Thyroid gland (tissue), 4 donors: ENCODE measurements at regions not wholly inside any gene's neighbourhood (a gene's known extent, or its start where the extent isn't known, plus 50 kb on each side); places are given as distances from the start of the nearest gene placed in this dataset.
"Not testable (repeated sequence)": the region's sequence is repeated elsewhere in the genome, so short reads cannot be mapped to it uniquely, and the experiment has no call there.

Source experiments
- DNase-seq, 2 donors: peaks; one replicate each; pipeline ENCODE4 v3.0.0-alpha.2; 2019
- H3K27ac ChIP-seq, 3 donors: fragments of 200-600 bp; sonication (generic); 1 replicate in 2 of 3; 2 replicates in 1 of 3; pipeline ENCODE4 v1.5.1; 2016 to 2019; ENCODE audit warnings: mild to moderate bottlenecking in 1 of 3, moderate library complexity in 1 of 3
- H3K27me3 ChIP-seq: fragments of 200-600 bp; sonication (generic); one replicate; pipeline ENCODE4 v1.5.1; 2019
- H3K36me3 ChIP-seq, 2 donors: fragments of 200-600 bp; sonication (generic); one replicate each; pipeline ENCODE4 v1.5.1; 2016 to 2019
- H3K4me1 ChIP-seq, 2 donors: fragments of 200-600 bp; sonication (generic); one replicate each; pipeline ENCODE4 v1.5.1; 2017 to 2019
- H3K4me3 ChIP-seq, 3 donors: fragments of 200-600 bp; sonication (generic); replicated peaks in 1 of 3; 1 replicate in 2 of 3; 2 replicates in 1 of 3; pipeline ENCODE4 v1.5.1; 2016; ENCODE audit warnings: mild to moderate bottlenecking in 1 of 3
- H3K9me3 ChIP-seq: fragments of 200-600 bp; sonication (generic); one replicate; pipeline ENCODE4 v1.5.1; 2017
- CTCF ChIP-seq, 6 experiments: fragments of 200-600 bp in 3 of 6; fragments of 450-650 bp in 3 of 6; sonication (generic) in 3 of 6; IDR thresholded peaks; one replicate each; pipeline ENCODE4 v1.5.1; 2016 to 2019; ENCODE audit warnings: antibody characterized with exemption in 6 of 6, mild to moderate bottlenecking in 2 of 6, inconsistent platforms in 1 of 6, moderate library complexity in 1 of 6
- POLR2A ChIP-seq, 2 donors: fragments of 450-650 bp; IDR thresholded peaks; one replicate each; pipeline ENCODE4 v1.6.1; 2017; ENCODE audit warnings: antibody characterized with exemption in 2 of 2, mild to moderate bottlenecking in 2 of 2, moderate library complexity in 1 of 2
- WGBS, 2 donors: methylation state at CpG; one replicate each; pipeline ENCODE4 v1.1.5; 2017; 5-methylcytosine and 5-hydroxymethylcytosine counted together
- intact Hi-C: fragments of 100-400 bp; cut with DNase I; formaldehyde crosslinking; loops from one replicate; pipeline ENCODE4 v1.15.1; 2023

DNA sequence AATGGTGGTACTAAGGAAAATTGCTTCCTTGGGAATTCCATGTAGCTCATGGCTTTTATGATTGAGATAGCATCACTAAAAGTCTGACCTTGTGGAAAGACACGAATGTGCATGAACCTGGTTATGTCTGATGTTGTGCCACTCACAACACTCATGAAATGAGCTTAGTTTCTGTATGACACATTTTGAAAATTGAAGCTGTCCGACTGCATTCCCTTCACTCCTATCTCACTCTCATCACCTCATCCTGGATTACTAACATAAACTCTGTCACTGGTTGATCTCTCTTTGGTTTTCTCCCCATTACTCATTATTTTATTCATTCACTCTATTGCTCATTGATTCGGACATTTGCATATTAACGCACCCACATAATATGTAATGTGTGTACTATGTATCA, 190.0 kb upstream of the VWC2 start:
- Histone ChIP-seq H3K4me1 (no peaks in the 10 kb centered on the region), H3K9me3 (no peaks in the 10 kb centered on the region), H3K27me3 (no peaks in the 10 kb centered on the region), H3K27ac (no peak overlapping the region), H3K4me3 (no peak overlapping the region), H3K36me3 (no peaks in the 10 kb centered on the region)
- no peak for DNase-seq
- TF ChIP-seq POLR2A (IDR thresholded peaks at IDR 0.05) (no peak), CTCF (IDR thresholded peaks at IDR 0.05) (no peak)
- WGBS, 2 donors = 91 to 93% methylated on average over 4 of the region's 4 CpGs
- intact Hi-C loops = no loop called here

DNA sequence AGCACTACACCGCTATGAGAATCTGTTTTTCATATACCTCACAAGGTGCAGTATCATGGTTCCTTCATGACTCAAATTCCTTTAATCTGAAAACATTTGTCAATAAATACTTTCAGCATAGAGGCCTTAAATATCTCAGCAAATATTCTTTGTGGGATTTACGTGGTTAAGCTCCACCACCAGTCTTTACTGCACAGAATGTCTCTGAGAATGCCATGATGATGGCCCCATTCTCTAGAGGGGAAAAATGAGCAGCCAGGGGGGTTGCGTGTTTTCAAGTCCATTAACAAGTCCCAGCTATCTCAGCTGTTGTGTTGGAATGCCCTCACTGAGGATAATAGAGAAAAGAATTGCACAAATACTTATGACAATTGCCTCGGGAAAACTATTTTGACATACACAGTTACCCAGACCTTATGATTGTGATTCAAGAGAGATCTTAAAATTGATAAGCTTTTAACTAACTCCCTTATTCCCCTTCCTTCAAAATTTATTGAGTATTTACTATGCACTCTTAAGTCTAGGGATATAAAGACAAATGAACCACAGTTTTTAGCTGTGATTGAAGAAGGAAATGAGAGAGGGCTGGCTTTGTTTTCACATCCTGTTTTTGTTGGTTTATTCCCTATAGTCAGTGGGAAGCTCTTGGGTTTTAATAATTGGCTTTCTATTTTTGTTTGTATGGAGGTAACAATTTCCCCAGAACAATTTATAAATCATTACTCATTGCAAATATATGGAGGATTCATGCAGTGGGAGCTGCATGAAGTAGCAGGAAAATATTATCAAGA, 176.5 kb upstream of the VWC2 start:
- intact Hi-C loops = no loop called here
- no peak for TF ChIP-seq CTCF (IDR thresholded peaks at IDR 0.05)
- no peak for TF ChIP-seq POLR2A (IDR thresholded peaks at IDR 0.05)
- H3K27me3 ChIP-seq = no peaks in the 10 kb centered on the region

GRCh38 chr7:49597805-49598204, 175.6 kb upstream of the VWC2 start:
- Histone ChIP-seq H3K27ac (no peak overlapping the region), H3K9me3 (no peaks in the 10 kb centered on the region), H3K27me3 (no peaks in the 10 kb centered on the region), H3K4me3 (no peak overlapping the region), H3K36me3 (no peaks in the 10 kb centered on the region), H3K4me1 (no peaks in the 10 kb centered on the region)
- 52 to 65% methylated on average over 3 of the region's 3 CpGs for WGBS, 2 donors
- no peak for DNase-seq
- TF ChIP-seq CTCF (IDR thresholded peaks at IDR 0.05) (no peak), POLR2A (IDR thresholded peaks at IDR 0.05) (no peak)
- intact Hi-C loops = no loop called here

More for the DNA sequence above, 176.5 kb upstream of the VWC2 start:
- H3K9me3 ChIP-seq = no peaks in the 10 kb centered on the region
- H3K4me3 ChIP-seq = no peak overlapping the region
- DNase-seq = no peak
- 85 to 87% methylated on average over 4 of the region's 4 CpGs for WGBS, 2 donors
- no peaks in the 10 kb centered on the region for H3K36me3 ChIP-seq
- H3K4me1 ChIP-seq = no peaks in the 10 kb centered on the region
- H3K27ac ChIP-seq = no peak overlapping the region

- TF ChIP-seq CTCF (IDR thresholded peaks at IDR 0.05) (no peak), POLR2A (IDR thresholded peaks at IDR 0.05) (no peak)
- no peaks in the 10 kb centered on the region for H3K27me3 ChIP-seq
- DNase-seq = no peak
- H3K36me3 ChIP-seq = no peaks in the 10 kb centered on the region
- no peak overlapping the region for H3K27ac ChIP-seq
- 85 to 87% methylated on average over 5 of the region's 5 CpGs for WGBS, 2 donors
- H3K4me3 ChIP-seq = no peak overlapping the region
- no peaks in the 10 kb centered on the region for H3K9me3 ChIP-seq
- H3K4me1 ChIP-seq = no peaks in the 10 kb centered on the region
- intact Hi-C loops = no loop called here
Observed at GRCh38 chr7:49611951-49612350, 161.5 kb upstream of the VWC2 start.

DNA sequence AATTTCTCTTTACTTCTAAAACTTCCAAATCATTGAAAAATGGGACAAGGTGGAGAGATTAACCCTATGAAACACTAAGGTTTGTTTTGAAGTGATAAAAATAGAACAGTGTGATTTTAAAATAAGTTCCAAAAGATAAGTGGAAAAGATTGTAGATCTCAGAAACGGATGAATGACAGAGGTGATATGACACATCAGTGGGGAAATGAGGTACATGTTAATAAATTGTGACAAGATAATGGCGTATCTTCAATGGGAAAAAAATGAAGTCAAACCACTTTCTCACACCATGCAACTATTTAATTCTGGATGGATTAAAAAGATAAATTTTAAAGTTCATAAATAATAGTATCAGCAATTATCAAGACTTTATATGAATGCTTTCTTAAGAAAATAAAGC, 159.7 kb upstream of the VWC2 start:
- H3K27me3 ChIP-seq = no peaks in the 10 kb centered on the region
- no peak for DNase-seq
- no peak overlapping the region for H3K4me3 ChIP-seq
- no peaks in the 10 kb centered on the region for H3K4me1 ChIP-seq
- H3K36me3 ChIP-seq = no peaks in the 10 kb centered on the region
- no peak overlapping the region for H3K27ac ChIP-seq
- no peaks in the 10 kb centered on the region for H3K9me3 ChIP-seq
- intact Hi-C loops = no loop called here
- 69 to 87% methylated on average over 2 of the region's 2 CpGs for WGBS, 2 donors
- TF ChIP-seq POLR2A (IDR thresholded peaks at IDR 0.05) = no peak
- TF ChIP-seq CTCF (IDR thresholded peaks at IDR 0.05) = no peak

DNA sequence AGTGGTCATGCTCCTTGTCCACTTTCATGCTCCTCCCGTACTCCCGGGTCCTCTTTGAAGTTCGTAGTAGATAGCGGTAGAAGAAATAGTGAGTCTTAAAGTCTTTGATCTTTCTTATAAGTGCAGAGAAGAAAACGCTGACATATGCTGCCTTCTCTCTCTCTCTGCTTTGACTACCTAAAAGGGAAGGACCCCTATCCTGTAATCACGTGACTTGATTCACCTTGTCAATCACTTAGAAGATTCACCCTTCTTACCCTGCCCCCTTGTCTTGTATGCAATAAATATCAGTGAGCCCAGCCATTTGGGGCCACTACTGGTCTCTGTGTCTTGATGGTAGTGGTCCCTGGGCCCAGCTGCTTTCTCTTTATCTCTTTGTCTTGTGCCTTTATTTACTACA, 158.5 kb upstream of the VWC2 start:
- H3K27ac ChIP-seq, H3K27me3 ChIP-seq, DNase-seq, intact Hi-C loops, H3K36me3 ChIP-seq, H3K4me1 ChIP-seq, H3K9me3 ChIP-seq, H3K4me3 ChIP-seq: not testable (repeated sequence)
- WGBS, 2 donors = 84 to 89% methylated on average over 6 of the region's 6 CpGs
